ENCODE measurements at regions not wholly inside any gene's neighbourhood (a gene's known extent, or its start where the extent isn't known, plus 50 kb on each side); places are given as distances from the start of the nearest gene placed in this dataset.
"Not testable (repeated sequence)": the region's sequence is repeated elsewhere in the genome, so short reads cannot be mapped to it uniquely, and the experiment has no call there.

DNA sequence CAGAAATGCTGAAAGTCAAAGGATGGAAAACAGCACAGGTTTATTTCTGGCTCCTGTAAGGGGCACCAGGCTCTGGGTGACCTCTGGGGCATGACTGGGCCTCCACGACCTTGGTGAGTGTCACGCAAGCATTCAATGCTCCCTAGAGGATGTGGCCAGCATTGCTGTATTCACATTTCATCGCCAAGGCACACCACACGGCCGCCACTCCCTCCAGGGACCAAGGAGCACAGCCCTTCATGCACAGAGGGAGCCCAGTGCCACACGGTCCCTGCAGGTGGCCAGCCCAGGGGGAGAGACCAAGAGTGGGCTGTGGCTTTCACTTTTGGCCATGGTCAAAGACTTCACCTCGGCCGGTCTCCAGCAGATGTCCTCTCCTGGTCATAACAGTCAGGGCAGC is 137.4 kb upstream of the TNRC6C start:
- DNase-seq (ENCODE audit: low read depth in 2 of 2) = no peak

DNA sequence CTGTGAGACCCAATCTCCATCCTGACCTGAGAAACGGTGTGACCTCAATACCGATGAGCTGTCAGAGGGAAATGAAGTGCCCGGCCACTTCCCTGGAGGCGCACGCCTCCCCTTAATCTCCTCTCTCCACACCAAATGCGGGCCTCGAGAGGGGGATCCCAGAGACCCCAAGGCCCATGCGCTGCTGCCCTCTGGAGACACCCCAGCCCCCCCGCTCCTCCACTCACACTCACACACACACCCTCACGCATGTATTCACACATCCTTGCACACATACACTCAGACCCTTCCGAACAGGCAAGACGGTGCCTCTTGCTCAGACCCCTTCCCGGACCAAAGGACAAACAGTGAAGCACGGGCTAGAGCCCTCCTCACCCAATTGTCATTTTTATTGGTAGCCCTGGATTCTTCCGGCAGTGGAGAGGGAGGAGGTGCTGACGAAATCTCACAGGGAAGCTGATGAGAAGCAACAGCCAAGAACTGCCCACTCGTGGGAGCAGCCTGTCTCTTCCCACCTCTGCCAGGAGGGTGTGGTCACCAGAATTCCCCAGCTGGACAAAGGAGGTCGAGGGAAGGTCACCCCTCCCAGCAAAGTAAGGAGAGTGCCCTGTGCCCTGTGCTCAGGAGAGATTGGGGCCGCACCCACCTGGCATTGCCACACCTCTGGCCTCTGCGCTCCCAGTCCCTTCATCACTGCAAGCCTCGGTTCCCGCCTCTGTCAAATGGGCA is 136.0 kb upstream of the TNRC6C start:
- DNase-seq (ENCODE audit: low read depth in 2 of 2) = no peak

DNA sequence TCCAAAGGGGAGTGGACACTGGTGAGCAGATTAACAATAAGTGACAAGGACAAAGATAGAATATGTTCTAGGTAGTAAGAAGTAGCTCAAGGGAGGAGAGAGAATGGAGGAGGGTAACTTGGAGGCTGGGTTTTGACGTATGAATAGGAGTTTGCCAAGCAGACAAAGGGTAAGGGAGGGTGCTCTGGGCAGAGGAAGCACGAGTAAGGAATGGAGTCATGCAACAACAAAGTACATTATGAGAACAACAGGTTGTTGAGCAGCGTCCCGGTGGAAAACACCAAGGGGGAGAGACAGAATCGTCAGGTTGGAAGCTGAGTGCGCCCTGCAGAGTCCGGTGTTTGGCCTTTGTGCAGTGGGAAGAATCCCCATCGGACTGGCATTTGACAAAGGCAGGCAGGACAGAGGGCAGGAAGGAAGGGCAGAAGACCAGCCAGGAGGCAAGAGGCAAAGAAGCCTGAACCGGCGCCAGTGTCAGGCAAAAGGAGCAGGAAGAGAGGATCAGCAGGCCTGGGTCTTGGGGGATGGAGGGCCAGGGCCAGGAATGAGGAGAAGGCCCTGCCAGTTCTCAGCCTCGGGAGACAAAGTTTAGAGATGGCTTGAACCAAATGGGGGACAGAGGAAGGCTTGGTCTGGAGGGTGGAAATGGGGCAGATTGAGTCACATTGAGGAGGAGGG is 134.3 kb upstream of the TNRC6C start:
- DNase-seq (ENCODE audit: low read depth in 2 of 2) = no peak

DNA sequence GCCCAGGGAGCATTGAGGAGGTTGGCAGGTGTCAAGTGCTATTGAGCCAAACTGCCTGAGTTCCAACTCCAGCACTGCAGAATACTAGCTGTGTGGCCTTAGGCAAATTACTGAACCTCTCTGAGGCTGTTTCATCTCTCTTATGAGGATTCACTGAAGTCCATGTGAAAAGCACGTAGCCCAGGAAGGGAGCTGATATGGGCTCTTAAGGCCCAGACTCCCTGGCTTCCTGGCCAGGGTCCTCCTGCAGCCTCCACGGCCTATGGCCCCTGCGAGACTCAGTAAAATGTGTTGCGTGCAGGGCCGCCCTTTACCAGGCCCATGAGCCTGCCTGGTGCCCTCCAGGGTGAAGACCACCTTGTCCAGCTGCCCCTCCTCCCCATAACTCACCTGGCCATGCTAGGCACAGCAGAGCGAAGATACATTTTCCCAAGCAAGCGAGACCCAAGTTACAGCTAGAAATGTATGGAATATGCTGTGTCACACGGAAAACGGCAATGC is 133.7 kb upstream of the TNRC6C start:
- no peak for DNase-seq (ENCODE audit: low read depth in 2 of 2)

DNA sequence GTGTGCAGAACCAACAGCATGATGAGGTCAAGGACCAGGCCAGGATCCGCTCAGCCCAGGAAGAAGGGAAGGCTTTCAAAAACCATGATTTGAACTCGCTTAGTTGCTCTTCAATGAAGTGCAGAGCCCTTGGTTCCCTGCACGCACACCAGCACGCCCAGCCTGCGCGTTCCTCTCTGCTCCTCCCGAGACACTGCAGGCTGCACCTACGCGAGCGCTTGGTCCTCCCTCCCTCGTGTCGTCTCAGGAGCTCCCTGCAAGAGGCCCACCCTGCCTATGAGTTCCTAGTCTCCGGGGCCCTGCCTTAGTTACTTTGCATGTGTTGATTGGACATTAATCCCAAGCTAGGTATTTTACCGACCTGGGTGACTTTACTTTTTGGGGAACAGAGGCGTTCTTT is 132.9 kb upstream of the TNRC6C start:
- DNase-seq (ENCODE audit: low read depth in 2 of 2) = no peak

DNA sequence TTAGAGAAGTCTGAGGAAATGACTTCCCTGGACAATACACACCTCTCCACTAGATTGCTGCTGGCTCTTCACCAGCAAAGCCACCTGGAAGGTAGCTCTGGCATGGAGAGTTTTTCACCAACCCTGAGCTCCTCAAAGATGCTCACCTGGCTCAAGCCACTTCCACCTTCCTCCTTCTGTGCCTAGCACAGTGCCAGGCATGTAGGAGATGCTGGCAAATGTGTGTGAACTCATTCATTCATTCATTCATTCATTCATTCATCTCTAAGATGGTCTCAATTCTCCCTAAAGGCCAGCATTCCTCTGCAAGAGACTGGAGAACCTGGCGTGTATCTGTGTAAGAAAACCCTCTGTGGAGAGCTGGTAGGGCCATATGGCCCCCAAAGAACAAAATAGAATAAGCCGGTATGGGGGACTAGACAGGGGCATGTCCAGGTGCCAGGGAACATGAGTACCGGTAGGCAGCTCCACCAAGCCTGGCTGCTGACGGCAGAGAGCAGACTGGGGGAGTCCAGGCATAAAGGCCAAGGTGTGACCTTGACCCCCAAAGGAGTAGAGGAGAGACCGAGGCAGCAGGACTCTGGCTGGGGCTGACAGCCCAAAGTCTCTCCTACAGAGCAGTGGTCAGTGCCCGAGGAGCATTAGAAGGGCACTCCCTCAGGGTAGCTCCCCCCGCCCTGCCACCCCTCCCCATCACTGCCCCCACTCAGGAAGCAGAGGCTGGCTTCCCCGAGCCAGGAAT is 132.2 kb upstream of the TNRC6C start:
- DNase-seq (ENCODE audit: low read depth in 2 of 2) = no peak

DNA sequence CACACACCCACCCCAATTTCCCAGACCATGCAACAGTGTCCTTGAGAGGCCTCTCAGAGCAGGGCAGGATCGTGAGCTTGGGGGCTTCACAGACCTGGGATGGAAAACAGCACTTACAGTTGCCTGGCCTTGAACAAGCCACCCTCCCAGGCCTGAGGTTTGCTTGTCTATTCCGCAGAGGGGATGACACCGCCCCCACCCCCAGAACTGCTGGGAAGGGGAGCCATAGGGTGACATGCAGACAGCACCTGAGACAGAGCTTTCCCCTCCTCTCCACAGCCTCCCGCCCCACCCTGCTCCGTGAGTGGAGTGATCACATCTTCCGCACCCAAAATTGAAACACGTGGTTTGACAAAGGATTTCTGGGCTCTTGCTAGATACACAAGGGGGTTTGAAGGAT is 131.5 kb upstream of the TNRC6C start:
- no peak for DNase-seq (ENCODE audit: low read depth in 2 of 2)

DNA sequence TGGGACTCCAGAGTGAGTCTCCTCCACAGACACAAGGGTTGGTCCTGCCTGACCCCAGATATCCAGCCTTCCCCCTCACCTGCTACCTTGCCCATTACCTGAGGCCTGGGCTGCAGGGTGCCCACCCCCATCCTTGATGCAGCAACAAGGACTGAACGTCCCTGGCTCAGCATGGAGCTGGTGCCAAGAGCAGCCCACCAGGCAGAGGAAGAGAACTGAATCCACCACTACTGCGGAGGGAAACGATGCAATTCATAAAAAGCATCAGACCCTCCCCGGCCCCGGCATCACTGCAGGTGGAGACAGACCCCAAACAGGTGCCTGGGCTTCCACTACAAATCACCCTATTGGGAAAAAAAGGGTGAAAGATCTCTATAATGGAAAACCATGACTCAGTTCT is 131.0 kb upstream of the TNRC6C start:
- no peak for DNase-seq (ENCODE audit: low read depth in 2 of 2)

DNA sequence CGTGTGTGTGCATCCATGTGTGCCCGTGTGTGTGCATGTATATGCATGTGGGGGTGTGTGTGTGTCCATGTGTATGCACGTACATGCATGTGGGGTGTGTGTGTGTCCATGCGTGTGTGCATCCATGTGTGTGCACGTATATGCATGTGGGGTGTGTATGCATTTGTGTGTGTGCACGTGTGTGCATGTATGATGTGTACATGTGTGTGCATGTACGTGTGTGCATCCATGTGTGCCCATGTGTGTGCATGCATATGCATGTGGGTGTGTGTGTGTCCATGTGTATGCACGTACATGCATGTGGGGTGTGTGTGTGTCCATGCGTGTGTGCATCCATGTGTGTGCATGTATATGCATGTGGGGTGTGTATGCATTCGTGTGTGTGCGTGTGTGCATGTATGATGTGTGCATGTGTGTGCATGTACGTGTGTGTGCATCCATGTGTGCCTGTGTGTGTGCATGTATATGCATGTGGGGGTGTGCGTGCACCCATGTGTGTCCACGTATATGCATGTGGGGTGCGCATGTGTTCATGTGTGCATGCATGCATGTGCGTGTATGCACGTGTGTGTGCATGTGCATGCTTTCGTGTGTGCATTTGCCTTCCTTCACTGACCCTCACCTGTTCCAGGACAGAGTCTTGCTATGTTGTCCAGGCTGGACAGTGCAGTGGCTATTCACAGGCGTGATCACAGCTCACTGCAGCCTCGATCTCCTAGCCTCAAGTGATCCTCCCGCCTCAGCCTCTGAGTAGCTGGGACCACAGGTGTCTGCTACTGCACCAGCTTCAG is 129.6 kb upstream of the TNRC6C start:
- no peak for DNase-seq (ENCODE audit: low read depth in 2 of 2)

DNA sequence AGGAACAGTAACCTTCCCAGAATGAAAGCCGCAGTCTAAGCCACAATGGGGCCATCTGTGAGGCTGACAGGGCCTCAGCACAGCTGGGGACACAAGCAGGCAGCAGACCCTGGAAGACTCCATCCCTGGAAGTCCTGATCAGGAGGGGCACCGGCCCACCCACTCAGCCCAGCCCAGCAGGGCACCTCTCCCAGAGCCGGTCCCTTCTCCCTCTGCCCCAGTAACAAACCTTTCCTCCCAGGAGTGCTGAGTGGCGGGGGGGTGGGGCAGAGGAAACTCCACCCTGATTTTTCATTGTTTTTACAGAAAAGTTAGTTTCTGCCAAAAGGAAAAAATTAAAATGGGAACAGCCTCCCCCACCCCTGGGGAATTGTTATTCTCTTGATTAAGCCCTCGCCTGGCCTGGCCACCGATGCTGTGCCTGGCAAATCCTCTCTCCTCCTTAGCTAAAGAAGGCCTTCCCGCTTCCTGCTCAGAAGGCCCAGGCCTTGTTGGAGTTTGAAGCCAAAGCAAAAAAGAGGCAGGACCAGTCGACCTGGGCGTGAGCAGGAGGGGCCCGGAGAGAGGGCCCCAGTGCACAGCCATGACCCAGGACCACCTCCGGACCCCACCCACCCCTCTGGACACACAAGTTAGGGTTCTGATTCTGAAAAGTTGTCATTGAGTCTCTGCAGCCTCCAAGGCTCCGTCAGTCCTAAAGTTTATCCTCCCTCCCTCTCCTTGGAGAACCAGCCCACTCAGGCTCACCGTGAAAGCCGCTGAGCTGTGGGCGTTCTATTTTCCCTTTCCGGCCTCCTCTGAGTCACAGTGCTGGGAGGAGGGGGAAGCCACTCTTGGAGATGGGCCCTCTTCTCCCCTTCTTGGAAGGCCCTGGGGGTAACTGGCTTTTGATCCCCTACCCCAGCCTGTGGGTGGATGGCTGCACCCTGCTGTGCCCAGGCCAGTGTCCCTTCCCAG is 128.4 kb upstream of the TNRC6C start:
- peak in 1 of 2 experiments; percentile 47 for DNase-seq (ENCODE audit: low read depth in 2 of 2)

DNA sequence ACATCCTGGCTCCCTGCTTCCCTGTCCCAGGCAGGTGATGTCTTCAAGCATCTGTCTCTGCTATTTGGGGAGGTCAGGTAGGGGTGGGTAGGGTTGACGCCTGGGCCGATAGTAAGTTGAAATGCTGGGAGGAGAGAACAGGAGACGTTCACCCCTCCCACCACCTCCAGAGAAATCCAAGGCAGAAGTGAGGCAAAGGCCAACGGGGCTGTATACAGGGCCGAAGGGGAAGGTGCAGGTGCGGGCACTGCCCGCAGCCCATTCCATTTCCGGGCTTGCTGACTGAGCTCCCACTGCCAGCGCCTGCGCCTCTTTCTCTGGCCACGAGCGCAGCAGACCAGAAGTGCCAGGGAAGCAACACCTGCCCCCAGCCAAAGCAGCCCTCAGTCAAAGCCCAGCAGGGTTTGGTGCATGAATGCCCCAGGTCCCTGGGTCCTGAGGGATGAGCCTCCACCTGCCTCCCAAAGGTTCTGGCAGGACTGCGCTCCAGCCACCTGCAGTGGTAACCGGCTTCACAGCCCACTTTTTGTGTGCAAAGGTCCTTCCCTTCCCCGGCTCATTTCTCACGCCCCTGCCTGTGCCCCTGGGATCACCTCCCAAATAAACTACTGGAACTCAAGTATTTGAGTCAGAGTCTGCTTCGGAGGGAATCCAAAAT is 127.6 kb upstream of the TNRC6C start:
- DNase-seq (ENCODE audit: low read depth in 2 of 2) = no peak

DNA sequence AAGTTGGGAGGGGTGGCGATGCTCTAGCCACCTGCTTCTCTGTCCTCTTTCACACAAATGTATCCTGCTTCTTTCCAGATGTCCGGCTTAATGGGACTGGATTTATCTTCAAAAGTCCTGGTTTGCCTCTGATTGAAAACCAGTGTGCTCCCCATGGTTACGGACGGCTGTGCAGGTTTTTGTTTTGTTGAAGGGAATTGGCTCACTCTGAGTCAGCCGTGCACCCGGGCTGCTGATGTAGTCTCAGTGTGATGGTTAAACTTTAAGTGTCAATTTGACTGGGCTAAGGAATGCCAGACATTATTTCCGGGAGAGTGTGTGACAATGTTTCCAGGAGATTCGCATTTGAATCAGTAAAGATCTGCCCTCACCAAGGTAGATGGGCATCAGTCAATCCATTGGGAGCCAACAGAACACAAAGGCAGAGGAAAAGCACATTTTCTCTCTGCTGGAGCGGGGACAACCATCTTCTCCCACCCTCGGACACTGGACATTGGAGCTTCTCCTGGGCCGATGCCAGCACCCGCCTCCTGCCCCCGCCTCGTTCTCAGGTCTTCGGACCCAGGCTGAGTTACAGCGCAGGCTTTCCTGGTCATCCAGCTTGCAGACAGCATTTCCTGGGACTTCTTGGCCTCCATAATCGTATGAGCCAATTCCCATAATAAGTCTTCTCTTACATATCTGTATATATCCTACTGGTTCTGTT is 126.9 kb upstream of the TNRC6C start:
- DNase-seq (ENCODE audit: low read depth in 2 of 2) = no peak

DNA sequence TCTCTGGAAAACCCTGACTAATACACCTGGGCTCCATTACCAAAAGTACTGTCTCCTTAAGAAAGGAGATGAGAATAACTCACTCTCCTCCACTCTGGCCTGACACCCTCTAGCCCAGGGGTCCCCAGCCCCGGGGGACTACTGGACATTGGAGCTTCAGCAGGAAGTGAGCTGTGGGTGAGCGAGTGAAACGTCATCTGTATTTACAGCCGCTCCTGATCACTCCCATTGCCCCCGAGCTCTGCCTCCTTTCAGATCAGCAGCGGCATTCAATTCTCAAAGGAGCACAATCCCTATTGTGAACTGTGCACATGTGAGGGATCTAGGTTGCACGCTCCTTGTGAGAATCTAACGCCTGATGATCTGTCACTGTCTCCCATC is 126.3 kb upstream of the TNRC6C start:
- no peak for DNase-seq (ENCODE audit: low read depth in 2 of 2)

DNA sequence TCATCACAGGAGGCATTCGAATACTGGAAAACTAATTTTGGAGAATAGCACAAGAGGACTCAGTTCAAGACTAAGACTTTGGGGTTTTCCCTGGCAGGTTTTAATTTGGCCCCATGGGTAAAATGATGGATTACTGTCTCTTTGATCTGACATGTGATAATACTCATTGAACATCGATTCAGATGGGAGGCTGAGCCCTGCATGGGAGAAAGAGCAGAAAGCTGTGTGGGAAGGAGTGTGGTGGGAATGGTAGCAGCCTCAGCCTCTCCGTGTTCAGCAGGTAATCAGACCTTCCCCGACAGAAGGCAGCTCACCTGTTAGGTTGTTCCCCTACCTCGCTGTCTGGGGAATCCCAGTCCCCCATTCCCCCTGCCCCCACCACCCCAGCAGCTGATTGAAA is 124.7 kb upstream of the TNRC6C start:
- no peak for DNase-seq (ENCODE audit: low read depth in 2 of 2)

DNA sequence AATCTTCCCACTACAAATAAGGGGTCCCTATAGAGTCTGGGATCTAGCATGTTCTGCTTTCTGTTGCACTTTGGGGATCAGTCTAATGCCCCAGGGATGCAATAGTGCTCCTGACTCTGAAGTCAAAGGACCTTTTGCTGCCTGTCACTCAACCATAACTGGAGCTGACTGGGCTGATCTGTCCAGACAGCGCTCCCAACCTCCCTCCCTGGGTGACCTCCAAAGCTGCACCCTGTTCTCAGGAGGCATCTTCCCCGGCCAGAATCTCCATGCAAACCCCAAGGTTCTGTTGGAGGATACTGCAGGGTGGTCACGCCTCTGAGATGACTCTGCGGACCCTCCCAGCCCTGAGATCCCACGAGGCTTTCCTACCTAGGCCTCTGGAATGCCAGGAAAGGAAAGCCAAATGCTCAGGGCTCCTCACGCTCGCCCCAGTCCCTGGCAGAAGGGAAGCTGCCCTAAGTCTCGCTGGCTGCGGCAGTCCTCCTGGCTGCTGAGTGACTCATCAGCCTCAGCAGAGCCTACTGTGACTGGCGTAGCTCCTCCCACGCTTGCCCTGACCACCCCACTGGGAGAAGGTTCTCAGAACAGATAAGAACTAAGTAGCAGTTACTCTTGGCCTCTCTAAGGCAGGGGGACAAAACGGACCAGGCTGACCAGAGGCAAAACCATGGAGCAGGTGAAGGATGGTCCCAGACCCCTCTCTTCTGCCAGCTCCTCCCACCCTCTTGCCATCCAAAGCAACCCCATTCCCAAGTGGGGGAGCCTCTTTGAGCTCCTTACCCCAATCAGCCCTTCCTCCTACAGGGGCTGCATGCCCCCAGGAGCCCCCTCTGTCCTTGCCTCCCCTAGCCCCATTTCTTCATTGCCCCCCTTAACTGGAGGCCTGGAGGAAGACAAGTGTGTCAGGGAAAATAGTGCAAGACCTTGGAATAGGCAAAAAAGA is 124.1 kb upstream of the TNRC6C start:
- peak in 1 of 2 experiments; percentile 15 for DNase-seq (ENCODE audit: low read depth in 2 of 2)

DNA sequence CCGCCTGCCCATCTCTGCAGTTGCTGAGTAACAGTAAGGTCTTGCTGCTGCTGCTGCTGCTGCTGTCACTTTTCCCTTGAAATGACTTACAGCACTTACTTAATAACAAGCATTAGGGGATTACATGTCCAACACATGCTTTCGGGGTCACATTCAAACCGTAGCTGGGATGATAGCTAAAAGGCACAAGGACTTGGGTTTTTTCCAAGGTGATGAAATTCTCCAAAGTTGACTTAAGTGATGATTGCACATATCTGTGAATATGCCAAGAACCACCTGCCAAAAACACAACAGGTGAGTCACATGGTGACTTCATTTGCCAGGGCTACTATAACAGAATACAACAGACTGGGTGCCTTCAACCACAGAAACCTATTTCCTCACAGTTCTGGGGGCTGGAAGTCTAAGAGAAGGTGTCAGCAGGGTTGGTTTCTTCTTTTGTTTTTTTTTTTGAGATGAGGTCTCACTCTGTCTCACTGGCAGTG is 121.9 kb upstream of the TNRC6C start:
- no peak for DNase-seq (ENCODE audit: low read depth in 2 of 2)

DNA sequence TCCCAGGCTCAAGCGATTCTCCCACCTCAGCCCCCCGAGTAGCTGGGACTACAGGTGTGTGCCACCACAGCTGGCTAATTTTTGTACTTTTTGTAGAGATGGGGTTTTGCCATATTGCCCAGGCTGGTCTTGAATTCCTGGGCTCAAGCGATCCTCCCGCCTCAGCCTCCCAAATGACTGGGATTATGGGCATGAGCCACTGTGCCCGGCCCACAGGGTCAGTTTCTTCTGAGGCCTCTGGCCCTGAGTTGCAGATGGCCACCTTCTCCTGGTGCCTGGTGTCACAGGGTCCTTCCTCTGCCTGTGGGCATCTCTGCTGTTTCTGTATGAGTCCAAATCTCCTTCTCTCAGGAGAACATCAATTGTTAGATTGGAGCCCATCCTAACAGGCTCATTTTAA is 121.4 kb upstream of the TNRC6C start:
- not testable (repeated sequence) for DNase-seq (ENCODE audit: low read depth in 2 of 2)

DNA sequence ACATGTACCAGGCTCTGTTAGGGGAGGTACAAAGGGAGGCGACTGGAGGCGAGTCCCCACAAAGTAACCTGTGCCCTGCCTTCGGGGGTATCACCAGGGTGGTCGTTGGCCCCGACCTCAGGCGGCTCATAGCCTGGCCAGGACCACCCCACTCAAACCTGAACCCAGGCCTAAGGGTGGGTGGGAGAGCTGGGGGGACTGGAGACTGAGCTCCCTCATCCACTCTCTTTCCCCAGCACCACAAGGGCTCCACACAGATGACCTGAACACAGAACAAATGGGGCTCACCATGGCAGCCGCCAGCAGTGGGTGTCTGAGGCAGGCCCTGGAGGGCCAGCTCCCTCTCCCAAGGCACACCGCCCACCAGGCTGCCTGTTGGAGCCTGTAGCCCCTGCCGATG is 120.6 kb upstream of the TNRC6C start:
- no peak for DNase-seq (ENCODE audit: low read depth in 2 of 2)

Measured in fibroblast of skin of left biceps (primary cell).